IPS-18a (cell line): ENCODE measurements at regions not wholly inside any gene's neighbourhood (a gene's known extent, or its start where the extent isn't known, plus 50 kb on each side); places are given as distances from the start of the nearest gene placed in this dataset.
"Not testable (repeated sequence)": the region's sequence is repeated elsewhere in the genome, so short reads cannot be mapped to it uniquely, and the experiment has no call there.

Source experiments
- H3K27ac ChIP-seq: one replicate; pipeline ENCODE4 v1.5.1; 2013; ENCODE audit warnings: low read length
- H3K27me3 ChIP-seq: one replicate; pipeline ENCODE4 v1.6.1; 2013; ENCODE audit warnings: mild to moderate bottlenecking, low read length; ENCODE audit not compliant: control insufficient read depth, insufficient read depth
- H3K36me3 ChIP-seq: one replicate; pipeline ENCODE4 v1.6.1; 2013; ENCODE audit warnings: low read depth, low read length; ENCODE audit not compliant: control insufficient read depth
- H3K4me1 ChIP-seq: one replicate; pipeline ENCODE4 v1.6.1; 2013; ENCODE audit warnings: low read depth, low read length; ENCODE audit not compliant: control insufficient read depth
- H3K4me3 ChIP-seq: one replicate; pipeline ENCODE4 v1.5.1; 2013; ENCODE audit warnings: low read length
- H3K9ac ChIP-seq: one replicate; pipeline ENCODE4 v1.6.1; 2013; ENCODE audit warnings: mild to moderate bottlenecking, low read length, moderate library complexity
- H3K9me3 ChIP-seq: one replicate; pipeline ENCODE4 v1.6.1; 2013; ENCODE audit warnings: low read depth, low read length; ENCODE audit not compliant: control insufficient read depth

- not testable (repeated sequence) for H3K27me3 ChIP-seq, H3K9ac ChIP-seq, H3K36me3 ChIP-seq, H3K9me3 ChIP-seq, H3K4me1 ChIP-seq, H3K4me3 ChIP-seq, H3K27ac ChIP-seq
Measured at GRCh38 chr17:20633268-20634059, 53.9 kb downstream of the CDRT15L2 start.

- not testable (repeated sequence) for H3K9me3 ChIP-seq, H3K4me3 ChIP-seq, H3K36me3 ChIP-seq, H3K27me3 ChIP-seq, H3K27ac ChIP-seq, H3K4me1 ChIP-seq, H3K9ac ChIP-seq
Measured at GRCh38 chr17:20640147-20640546, 60.6 kb downstream of the CDRT15L2 start.

DNA sequence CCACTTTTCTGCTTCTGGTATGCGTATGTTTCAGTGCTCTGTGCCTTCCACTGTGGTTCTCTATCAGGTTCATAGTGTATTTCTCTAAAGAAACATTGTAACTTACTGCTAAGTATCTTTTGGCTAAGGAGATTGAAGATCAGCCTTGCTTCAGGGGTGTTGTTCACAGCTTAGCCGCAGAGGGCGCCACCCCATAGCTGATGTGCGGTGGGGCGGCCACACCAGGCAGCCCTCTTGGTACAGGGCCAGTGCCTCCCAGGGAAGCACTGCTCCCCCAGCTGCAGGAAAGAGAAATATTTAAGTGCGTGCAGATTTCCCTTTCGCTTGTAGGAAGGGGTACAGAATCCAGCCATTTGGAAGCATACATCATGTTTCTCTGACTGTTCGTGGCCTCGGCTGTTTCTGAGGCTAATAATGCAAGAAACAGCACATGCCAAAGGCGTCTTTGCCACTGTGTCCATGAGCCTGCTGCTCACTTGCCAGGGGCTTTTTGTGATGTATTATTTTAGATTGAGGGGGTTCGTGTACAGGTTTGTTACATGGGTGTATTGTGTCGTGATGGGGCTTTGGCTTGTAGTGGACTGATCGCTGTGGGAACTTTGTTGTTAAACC lies 67.2 kb downstream of the CDRT15L2 start:
- not testable (repeated sequence) for H3K27ac ChIP-seq, H3K27me3 ChIP-seq, H3K36me3 ChIP-seq, H3K9me3 ChIP-seq, H3K4me3 ChIP-seq, H3K4me1 ChIP-seq, H3K9ac ChIP-seq

DNA sequence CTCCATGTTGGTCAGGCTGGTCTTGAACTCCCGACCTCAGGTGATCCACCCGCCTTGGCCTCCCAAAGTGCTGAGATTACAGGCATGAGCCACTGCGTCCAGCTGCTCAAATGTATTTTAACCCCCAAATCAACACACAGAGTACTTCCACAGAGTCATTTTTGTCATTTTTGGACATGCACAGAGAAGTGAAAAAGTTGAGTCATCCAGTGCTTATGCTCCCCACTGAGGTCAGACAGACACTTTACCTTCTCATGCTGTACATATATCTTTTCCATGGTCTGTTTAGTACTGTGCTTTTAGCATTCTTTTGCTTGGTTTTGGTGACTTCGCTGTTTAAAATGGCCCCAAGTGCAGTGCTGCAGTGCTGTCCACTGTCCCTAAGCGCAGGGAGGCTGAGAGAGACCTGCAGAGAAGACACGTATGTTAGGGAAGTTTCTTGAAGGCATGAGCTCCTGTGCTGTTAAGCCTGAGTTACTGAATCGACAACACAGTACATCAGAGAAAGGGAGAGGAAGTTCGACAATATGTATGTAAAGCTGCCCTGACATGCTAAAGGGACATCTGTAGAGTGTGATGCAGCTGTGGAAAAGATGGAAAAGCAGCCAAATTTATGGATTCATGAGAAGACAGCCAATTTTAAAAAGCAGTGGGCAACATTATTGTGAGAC lies 69.7 kb downstream of the CDRT15L2 start:
- H3K9me3 ChIP-seq, H3K4me3 ChIP-seq, H3K36me3 ChIP-seq, H3K4me1 ChIP-seq, H3K27me3 ChIP-seq, H3K9ac ChIP-seq, H3K27ac ChIP-seq: not testable (repeated sequence)

- H3K27ac ChIP-seq, H3K9ac ChIP-seq, H3K4me3 ChIP-seq, H3K27me3 ChIP-seq, H3K4me1 ChIP-seq, H3K36me3 ChIP-seq, H3K9me3 ChIP-seq: not testable (repeated sequence)
Measured at GRCh38 chr17:20651022-20651421, 71.5 kb downstream of the CDRT15L2 start.

DNA sequence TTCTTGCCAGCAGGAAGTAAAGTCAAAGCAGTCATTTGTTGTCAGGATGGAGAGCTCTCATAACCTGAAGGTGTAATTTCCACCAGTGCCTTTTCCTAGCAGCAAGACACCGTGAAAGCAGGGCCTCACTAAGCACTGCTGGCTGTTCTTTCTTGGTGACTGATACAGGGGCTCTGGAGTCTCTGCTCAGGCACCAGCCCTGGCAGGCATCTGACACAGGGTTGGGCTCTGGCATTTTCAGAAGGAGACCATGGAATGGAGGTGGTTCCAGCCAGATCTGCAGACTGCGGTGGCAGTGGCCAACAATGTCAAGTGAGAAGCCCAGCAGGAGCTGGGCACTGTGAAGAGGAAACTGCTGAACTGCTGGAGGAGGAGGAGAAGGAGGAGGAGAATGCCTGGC lies 72.2 kb downstream of the CDRT15L2 start:
- H3K27me3 ChIP-seq, H3K27ac ChIP-seq, H3K4me1 ChIP-seq, H3K9ac ChIP-seq, H3K36me3 ChIP-seq, H3K9me3 ChIP-seq, H3K4me3 ChIP-seq: not testable (repeated sequence)

DNA sequence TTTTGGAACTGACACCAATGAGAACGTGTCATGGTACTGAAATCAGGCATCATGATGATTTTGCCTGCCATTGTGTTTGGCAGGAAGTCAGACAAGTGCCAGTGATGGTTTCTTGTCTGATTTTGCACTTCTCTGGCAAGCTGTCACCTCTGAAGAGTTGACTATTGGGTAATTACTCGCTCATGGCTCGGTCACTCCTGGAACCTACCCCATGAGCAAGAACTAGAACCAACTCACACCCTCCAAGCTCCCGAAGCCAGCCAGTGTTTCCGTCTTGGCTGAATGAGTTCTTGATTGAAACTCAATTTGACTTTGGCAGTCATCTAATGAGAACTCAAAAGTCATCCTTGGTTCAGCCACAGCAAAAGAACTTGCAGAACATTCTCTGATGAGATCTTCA lies 73.9 kb downstream of the CDRT15L2 start:
- H3K27me3 ChIP-seq, H3K9me3 ChIP-seq, H3K4me3 ChIP-seq, H3K4me1 ChIP-seq, H3K27ac ChIP-seq, H3K36me3 ChIP-seq, H3K9ac ChIP-seq: not testable (repeated sequence)

- H3K27me3 ChIP-seq, H3K4me3 ChIP-seq, H3K4me1 ChIP-seq, H3K9me3 ChIP-seq, H3K36me3 ChIP-seq, H3K9ac ChIP-seq, H3K27ac ChIP-seq: not testable (repeated sequence)
Measured at GRCh38 chr17:20654114-20654513, 74.6 kb downstream of the CDRT15L2 start.

DNA sequence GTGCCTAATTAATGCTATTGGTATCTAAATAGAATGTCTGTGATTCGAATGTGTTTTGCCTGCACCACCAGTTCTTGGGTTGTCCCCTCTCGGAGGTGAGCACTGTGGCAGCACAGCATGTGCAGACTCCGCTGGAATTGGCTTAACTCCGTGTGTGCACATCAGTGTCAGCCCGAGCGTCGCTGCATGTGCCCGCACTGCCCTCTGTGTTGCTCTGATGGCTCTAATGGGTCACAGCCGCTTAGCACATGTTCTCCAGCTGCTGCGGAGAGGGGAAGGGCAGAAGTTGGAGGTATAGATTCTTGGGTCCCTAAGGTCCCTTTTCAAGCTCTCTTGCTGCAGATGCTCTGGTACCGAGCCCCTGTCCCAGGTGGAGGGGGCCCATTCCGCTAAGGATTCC lies 75.1 kb downstream of the CDRT15L2 start:
- H3K4me3 ChIP-seq, H3K4me1 ChIP-seq, H3K9ac ChIP-seq, H3K9me3 ChIP-seq, H3K27me3 ChIP-seq, H3K36me3 ChIP-seq, H3K27ac ChIP-seq: not testable (repeated sequence)

DNA sequence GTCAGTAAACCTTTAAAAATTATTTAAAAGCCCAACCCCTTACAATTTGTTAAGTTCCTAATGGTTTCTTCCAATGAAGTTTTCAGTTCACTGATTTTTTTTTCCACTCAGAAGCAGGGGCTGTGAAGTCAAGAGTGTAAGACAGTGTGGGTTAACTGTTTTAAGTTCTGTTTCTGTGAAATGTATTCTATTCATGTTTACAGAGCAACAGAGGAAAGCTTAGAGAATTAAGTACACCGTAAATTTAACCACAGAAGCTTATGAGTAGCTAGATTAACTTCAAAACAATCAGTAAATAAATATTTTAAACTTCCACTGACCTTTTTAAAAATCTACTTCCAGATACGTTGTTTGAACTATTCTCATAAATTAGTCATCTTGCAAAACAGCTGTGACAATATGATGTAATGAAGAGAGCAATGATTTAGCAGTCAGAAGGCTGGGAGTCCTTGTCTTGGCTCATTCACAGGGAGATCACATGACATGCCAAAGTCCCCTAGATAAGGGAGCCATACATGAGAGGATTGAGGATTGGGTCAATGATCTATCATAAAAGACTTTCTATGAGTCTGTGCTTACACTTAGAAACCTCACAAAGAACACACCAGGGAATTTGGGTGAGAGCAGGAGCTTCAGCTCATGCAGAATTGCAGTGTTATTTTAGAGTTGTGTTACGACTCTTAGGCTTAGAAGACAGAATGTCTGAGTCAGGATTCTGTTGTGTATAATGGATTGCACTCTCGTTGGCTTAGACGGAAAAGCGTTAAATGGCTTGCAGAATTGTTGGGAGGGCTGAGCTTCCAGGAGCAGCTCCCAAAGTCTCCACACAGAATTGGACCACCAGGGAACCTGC lies 85.8 kb downstream of the CDRT15L2 start:
- not testable (repeated sequence) for H3K27ac ChIP-seq, H3K36me3 ChIP-seq

GRCh38 chr17:20666689-20667088 lies 87.2 kb downstream of the CDRT15L2 start:
- H3K4me3 ChIP-seq, H3K4me1 ChIP-seq, H3K9me3 ChIP-seq, H3K27me3 ChIP-seq, H3K36me3 ChIP-seq, H3K27ac ChIP-seq, H3K9ac ChIP-seq: not testable (repeated sequence)

More for the DNA sequence above, 85.8 kb downstream of the CDRT15L2 start:
- not testable (repeated sequence) for H3K9me3 ChIP-seq, H3K4me1 ChIP-seq, H3K4me3 ChIP-seq, H3K27me3 ChIP-seq, H3K9ac ChIP-seq
